ENCODE measurements at regions not wholly inside any gene's neighbourhood (a gene's known extent, or its start where the extent isn't known, plus 50 kb on each side); places are given as distances from the start of the nearest gene placed in this dataset.

- TF ChIP-seq CTCF (IDR thresholded peaks at IDR 0.05) (no peak), EP300 (IDR thresholded peaks at IDR 0.05) (no peak)
Observed at GRCh38 chr2:128591861-128592822, 273.5 kb upstream of the HS6ST1 start.

Measured in ovary (tissue), 3 donors.